GM19452 (cell line): ENCODE measurements at regions not wholly inside any gene's neighbourhood (a gene's known extent, or its start where the extent isn't known, plus 50 kb on each side); places are given as distances from the start of the nearest gene placed in this dataset.

Experiments
- ATAC-seq: cut with Tn5 transposase; IDR thresholded peaks from one replicate; pipeline ENCODE4 v1.9.1; 2021; ENCODE audit not compliant: unreplicated experiment

DNA sequence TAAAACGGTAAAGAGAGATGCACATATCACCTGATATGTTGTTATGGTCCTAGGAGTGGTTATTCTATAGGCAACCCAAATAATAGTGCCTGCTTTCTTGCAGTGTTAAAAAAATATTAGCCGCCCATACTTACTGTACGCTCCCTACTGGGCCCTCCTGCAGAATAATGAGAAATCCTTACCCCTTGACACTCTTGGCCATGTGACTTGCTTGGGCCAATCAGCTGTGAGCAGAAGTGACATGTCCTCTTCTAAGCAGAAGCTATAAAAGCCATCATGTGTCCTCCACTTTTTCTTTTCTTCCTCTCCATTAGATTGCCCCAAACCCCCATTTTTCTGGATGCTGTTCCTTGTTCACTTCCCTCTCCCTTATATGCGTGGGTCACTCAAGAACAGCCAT, 90.5 kb upstream of the SPRED2 start:
- ATAC-seq: no peak

DNA sequence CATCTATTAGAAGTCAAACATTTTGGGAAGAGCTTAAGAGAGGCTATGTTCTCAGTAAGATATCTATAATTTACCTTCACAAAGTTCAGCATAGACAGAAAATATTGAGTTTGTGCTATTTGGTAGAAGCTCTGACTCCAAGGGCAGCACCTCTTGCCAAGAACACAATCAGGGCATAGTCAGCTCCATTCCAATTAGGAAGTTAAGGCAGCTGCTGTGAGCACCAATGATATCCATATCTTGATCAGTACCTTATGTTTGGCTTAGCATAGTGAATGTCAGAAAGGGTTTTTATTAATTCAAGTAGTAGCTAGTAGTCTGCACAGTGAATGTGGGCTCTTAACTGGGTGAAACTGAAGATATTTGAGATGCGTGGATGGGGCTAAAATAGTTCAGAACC, 86.4 kb upstream of the SPRED2 start:
- no peak for ATAC-seq

DNA sequence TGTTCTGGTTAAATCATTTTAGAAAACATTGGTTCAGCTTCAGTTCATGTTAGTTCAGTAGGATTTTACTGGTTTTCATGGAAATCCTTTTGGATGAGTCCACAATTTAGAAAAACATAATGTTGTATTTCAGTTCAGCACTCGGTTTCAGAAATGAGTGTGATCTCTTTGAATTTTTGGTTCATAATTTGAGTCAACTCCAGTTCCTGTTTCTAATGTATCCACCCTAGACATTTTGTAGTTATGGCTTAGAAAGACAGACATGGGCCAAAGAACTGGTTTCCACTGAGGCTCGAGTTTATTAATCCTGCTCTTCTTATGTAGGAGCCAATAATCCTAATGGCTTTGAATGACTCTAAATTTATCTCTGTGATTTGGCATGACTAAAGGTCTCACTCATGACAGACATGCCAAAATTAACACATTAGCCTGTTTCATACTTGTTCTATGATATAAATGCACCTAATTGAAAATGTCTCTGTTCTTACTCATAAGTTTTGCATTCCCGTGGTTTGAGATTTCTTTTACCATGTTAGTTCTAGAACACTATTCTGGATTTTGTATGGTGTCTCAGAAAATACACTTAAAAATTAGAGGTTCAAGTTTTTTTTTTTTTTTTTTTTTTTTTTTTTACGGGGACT, 82.3 kb upstream of the SPRED2 start:
- no peak for ATAC-seq

DNA sequence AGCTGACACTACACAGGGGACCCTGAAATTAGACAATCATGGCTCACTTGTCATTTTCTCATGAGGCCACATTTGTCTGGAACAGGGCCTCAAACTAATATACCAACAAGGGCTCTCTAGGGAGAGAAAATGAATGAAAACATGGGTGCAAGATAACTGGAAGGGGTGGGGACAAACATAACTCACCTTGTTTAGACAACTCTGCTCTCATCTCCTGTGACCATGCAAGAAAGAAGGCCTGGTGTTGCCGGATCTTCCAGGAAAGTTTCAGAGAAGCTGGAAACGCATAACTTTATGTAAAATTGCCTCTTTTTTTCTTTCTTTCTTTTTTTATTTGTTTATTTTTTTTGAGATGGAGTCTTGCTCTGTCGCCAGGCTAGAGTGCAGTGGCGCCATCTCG, 80.4 kb upstream of the SPRED2 start:
- ATAC-seq: no peak

DNA sequence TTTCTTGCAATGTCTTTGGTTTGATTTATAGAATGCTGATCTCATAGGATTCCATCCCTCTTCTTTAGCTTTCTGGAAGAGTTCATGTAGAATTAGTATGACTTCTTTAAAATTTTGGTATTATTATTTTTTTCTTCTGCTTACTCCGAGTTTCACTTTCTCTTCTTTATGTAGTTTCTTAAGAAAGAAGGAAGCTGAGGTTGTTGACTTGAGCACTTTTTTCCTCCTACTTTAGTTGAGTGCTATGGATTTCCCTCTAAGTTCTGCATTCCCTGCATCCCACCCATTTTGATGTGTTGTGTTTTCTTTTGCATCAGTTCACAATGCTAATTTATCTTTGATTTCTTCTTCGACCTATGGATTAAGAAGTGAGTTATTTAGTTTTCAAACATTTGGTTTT, 78.9 kb upstream of the SPRED2 start:
- no peak for ATAC-seq

DNA sequence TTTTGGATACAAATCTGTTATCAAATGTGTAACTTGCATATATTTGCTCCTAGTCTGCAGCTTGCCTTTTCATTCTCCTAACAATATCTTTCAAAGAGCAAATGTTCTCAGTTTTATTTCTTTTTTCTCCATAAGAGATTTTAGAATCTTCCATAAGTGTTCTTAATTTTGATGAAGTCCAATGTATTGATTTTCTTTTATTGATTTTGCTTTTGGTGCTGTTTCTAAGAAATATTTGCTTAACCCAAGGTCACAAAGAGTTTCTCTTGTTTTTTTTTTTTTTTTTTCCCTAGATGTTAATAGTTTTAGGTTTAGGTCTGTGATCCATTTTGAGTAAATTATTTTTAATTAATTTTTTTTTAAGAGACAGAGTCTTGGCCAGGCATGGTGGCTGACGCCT, 75.8 kb upstream of the SPRED2 start:
- ATAC-seq: no peak

DNA sequence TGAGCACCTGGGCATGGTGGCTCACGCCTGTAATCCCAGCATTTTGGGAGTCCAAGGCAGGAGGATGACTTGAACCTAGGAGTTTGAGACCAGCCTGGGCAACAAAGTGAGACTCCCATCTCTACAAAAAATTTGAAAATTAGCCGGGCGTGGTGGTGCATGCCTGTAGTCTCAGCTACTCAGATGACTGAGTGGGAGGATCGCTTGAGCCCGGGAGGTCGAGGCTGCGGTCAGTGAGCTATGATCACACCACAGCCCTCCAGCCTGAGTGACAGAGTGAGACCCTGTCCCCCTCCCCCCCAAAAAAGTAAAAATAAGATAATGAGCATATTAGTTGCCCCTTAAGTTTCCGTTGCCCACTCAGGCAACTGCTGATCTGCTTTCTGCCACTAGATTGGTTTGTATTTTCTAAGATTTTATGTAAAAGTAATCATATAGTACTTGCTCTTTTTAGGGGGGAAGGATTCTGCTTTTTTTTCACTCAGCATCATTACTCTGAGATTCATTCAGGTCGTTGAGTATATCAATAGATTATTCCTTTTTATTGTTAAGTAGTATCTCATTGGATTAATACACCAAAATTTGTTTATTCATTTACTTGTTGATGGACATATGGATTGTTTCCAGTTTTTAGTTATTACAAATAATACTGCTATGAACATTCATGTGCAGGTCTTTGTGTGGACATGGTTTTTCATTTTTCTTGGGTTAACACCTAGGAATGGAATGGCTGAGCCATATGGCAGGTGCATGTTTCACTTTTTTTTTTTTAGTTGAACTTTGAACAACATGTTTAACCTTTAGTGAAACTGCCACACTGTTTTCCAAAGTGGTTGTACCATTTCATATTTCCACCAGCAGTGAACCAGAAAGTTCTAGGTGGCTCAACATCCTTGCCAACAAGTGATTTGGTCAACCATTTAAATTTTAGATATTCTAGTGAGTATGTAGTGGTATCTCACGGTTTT, 75.0 kb upstream of the SPRED2 start:
- ATAC-seq: no peak

DNA sequence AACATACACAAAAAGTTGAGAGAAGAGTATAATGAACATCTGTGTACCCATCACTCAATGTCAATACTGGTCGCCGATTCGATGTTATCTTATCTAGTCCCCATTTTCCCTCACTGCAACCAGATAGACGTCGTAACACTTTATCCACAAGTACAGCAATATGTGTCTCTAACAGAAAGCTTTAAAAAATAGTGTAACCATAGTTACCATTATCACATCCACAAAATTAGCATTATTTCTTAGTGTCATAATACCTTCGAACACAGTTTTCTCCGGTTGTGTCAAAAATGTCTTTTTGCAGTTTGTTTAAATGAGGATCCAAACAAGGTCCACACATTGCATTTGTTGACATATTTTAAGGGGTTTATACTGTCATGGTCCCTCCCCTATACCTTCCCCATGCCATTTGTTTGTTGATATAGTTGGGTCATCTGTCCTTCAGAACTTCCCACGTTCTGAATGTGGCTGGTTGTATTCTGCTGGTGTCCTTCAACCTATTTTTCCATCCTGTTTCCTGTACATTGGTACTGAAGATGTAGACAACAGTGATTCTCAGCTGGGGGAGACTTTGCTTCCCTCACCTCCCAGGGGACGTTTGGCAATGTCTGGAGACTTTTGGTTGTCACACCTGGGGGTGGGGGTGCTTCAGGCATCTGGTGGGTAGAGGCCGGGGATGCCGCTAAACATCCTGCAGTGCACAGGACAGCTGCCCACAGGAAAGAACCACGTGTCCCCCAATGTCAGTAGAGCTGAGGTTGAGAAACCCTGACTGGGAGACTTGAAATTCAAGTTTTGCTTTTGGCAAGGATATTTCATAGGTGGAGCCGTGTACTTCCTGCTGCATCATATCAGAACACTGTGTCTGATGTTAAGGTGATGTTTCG, 72.7 kb upstream of the SPRED2 start:
- no peak for ATAC-seq

DNA sequence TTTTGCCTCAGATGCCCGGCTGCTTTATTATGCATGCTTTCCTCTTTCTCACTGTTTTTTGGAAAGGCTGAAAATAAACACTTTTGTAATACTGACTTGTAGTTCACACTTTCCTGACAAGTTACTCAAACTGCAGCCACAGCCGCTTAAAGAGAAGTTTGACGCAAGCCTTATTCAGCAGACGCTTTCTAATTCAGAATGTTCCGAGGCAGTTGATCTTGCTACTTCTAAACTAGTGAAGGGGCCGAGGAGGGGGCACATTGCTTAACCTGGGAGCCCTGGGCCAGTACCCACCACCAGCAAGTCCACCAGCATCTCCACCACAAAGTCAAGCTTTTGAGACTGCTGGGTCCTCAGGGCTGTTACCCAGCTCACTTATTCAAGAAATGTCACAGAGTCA, 71.8 kb upstream of the SPRED2 start:
- ATAC-seq: no peak

DNA sequence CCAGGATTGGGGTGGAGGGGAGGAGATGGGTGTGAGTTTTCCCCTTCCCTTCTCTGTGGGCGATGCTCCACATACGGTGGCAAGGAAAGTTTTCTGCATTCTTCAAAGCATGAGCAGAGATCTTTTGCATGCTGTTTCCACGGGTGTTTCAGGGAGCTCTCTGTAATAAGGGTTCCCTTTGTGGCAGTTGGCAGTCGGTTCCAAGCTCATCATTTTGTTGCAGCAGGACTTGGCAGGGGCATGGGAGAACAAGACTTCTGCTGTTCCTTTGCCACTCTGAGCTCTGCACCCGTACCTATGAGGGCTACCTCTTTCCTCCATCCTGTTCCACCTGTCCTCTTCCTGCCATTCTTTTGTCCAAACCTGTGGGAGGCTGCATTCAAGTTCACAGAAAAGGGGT, 71.3 kb upstream of the SPRED2 start:
- ATAC-seq: no peak

DNA sequence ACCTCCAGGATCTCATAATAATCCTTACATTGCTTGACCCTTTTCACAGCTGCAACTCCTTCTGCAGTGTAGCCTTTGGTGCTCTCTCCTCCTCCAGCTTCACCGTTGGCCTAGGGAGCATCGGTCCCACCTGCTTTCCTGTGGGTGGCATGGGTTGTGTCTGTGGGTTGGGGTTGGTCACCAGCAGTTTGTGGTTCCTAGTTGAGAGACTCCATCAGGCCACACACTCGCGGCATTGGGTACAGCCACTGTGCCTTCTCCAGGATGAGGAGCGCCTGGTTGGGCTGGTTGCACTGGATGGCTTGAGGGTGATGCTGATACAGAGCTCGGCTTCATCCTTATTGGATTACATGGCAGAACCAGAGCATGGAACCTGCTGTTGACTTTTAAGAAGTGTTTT, 69.4 kb upstream of the SPRED2 start:
- ATAC-seq: no peak

DNA sequence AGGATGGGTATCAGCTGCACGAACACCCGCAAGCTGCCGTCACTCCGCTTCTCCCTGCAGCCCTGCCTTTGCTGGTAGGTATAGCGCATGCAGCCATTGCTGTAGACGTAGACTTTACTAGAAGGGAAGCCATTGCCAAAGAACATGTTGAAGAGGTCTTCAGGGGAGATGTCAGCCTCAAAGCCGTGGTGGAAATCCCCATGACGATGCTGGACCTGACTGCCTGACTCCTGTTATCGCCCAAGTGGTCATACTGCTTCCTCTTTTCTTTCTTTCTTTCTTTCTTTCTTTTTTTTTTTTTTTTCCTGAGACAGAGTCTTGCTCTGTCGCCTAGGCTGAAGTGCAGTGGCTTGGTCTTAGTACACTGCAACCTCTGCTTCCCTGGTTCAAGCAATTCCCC, 68.7 kb upstream of the SPRED2 start:
- ATAC-seq: no peak

DNA sequence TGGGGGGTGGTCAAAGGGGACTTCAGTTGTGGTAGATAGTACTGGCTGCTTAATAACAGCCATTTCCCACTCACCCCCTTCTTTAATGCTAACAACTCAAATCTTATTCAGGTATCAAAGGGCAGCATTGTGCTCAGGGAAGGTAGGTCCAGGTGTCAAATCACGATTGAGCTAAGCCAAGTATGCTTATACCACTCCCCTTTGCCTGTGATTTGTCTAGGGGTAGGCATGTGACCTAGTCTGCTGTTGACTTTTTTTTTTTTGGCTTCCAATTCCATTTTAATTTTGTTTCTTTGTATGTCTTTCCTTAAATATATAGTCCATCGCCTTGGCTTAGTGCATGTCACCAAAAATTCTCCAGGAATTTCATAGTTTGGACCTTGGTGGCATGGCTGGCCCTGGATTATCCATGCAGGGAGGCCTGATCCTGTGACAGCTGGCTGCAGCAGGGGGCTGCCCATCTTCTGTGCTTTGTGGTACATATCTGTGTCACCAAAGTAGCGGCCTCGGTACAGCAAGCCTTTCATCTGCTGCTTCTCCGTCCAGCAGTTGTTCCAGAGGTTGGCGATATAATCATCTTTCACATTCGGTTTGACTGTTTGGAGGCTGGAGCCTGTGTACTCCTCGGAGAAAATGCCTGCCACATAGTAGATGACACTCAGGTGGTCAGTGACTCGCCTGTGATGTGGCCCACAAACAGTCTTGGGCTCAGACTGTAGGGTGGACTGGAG, 68.1 kb upstream of the SPRED2 start:
- no peak for ATAC-seq

DNA sequence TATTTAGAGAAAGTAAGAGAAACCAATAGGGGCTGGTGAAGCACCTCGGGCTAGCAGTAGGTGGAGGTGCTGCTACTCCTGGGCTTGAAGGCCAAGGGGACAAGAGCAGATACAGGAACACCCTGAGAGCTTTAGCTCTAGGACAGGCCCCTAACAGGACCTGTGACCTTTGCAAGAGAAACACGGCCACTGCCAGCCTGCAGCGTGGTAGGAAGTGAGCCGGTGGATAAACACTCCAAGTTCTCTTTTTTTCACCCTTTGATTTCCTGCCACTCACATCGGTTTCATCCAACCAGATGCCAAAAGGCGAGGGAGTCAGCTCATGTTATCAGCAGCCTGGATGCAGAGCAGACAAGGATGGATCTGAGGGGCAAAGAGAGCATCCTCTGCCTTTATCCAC, 66.8 kb upstream of the SPRED2 start:
- no peak for ATAC-seq

DNA sequence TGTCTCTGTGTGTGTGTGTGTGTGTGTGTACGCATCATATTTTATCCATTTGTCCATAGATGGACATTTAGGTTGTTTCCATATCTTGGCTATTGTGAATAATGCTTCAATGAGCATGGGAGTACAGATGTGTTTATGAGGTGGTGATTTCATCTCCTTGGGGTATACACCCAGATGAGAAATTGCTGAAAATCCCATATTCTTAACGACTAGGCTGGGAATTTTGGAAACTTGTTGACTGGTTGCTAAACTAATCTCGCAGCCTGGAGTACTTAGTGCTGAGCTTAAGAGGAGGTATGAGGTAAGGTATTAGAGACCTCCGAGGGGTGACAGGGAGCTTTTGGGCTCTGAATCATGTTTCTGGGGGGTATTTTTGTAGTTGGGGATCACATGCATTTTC, 66.0 kb upstream of the SPRED2 start:
- no peak for ATAC-seq

DNA sequence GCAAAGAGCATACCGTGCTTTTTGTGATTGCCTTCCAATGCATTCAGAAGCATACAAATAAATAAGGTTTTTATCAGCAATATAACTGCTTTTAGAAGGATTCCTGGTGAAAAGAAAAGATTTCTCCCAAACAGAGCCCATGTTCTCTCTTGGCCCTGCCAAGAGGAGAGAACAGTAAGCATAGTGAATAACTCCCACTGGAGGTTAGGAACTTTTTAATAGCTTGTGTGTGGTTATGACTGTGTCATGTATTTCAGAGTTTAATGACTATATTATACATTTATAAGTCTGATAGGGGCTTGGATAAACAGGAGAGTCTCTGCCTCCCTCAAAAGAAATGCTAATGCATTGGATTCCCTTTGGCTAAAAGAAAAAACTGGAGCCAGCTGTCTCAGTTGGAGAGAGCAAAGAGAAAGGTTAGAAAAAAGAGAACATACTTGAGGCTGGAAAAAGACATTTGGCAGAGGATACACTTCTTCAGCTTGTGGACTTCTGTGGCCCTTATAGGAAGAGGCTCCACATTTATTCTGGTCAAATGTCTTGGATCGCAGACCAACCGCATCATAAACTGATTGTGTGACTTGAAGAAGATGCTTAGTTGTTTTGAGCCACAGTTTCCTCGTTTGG, 63.0 kb upstream of the SPRED2 start:
- ATAC-seq: no peak

DNA sequence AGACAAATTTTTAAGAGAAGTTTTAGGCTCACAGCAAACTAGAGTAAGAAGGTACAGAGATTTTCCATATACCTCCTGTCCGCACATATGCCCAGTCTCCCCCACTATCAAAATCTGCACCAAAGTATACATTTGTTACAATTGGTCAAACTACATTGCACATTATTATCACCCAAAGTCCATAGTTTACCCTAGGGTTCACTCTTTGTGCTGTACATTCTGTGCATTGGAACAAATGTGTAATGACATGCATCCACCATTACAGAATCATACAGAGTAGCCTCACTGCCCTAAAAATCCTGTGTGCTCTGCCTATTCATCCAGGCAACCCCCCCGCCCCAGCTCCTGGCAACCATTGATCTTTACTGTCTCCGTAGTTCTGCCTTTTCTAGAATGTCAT, 61.7 kb upstream of the SPRED2 start:
- no peak for ATAC-seq

DNA sequence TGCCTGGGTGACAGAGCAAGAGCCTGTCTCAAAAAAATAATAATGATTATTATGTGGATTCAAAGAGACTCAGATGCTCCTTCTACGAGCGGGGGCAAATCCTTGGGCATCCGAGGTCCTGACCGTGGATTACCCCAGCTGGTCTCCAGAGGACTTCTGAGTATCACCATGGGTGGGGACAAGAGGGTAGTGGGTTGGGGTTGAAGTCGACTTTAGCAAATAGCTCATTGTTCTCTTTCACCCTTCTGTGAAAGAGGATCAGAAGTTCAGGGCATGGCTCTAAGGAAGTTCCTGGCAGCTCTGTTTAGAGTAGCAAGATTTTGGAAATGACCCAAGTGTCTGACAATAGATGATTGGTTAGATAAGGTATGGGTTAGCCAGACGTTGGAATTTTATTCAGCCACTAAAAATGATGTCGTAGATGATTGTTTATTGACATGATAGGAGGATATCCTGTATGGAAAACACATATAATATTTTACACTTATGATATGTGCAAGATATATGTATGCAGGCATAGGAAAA, 59.0 kb upstream of the SPRED2 start:
- ATAC-seq: no peak

DNA sequence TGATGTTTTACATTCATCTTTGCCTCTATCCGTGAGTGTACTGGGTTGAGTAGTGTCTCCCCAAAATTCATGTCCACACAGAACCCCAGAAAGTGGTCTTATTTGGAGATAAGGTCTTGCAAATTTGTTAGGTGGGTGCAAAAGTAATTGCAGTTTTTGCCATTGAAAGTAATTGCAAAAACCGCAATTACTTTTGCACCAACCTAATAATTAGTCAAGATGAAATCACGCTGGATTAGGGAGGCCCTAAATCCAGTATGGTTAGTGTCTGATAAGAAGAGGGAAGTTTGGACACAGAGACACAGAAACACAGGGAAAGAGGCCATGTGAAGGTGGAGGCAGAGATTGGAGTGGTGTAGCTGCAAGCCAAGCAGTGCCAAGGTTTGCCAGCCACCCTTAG, 57.8 kb upstream of the SPRED2 start:
- ATAC-seq: no peak

DNA sequence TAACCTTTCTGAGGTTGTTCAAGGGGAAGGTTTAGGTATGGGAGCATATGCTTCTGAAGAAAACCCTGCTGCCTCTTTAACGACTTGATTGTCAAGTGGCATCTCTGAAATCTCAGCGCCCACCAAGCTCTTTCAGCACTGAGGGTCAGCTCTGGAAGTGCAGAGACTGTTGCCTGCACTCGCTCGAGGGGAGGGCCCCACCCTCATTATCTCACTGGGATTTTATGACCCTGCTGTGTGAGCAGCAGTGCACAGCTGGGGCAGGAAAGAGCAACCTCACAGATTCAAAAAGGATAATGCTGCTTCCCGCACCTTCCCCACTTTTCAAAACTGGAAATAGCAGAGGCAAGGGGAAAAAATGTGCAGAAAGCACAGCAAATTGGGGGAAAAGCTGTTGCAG, 56.9 kb upstream of the SPRED2 start:
- no peak for ATAC-seq
